Neural cell (in vitro differentiated cells): ENCODE measurements at regions not wholly inside any gene's neighbourhood (a gene's known extent, or its start where the extent isn't known, plus 50 kb on each side); places are given as distances from the start of the nearest gene placed in this dataset.

Experiments
- H2AFZ ChIP-seq: fragments of 200-600, 300-800 bp; sonication (generic), shearing (Covaris generic); 2 replicates; pipeline ENCODE4 v1.6.0; 2014; ENCODE audit warnings: low read depth, mild to moderate bottlenecking, antibody characterized with exemption, low read length, moderate library complexity
- H3F3A ChIP-seq: fragments of 200-600 bp; shearing (Covaris generic); 2 replicates; pipeline ENCODE4 v1.6.1; 2016; ENCODE audit warnings: mild to moderate bottlenecking, moderate library complexity, mixed read lengths, antibody characterized with exemption, low read length; ENCODE audit not compliant: insufficient read depth, poor library complexity, severe bottlenecking
- H3K27ac ChIP-seq: fragments of 200-600, 300-800 bp; sonication (generic), shearing (Covaris generic); 2 replicates; pipeline ENCODE4 v1.5.1; 2014; ENCODE audit warnings: mild to moderate bottlenecking, low read length, moderate library complexity
- H3K27me3 ChIP-seq: fragments of 300-800, 200-600 bp; sonication (generic), shearing (Covaris generic); 2 replicates; pipeline ENCODE4 v1.6.0; 2014; ENCODE audit warnings: mild to moderate bottlenecking, low read depth, low read length, moderate library complexity; ENCODE audit not compliant: insufficient read depth
- H3K36me3 ChIP-seq: fragments of 300-800, 200-600 bp; sonication (generic), shearing (Covaris generic); 2 replicates; pipeline ENCODE4 v1.5.1; 2014; ENCODE audit warnings: mild to moderate bottlenecking, antibody characterized with exemption, low read length, moderate library complexity; ENCODE audit not compliant: insufficient read depth
- H3K4me2 ChIP-seq: fragments of 300-800, 200-600 bp; sonication (generic), shearing (Covaris generic); 2 replicates; pipeline ENCODE4 v1.6.0; 2014; ENCODE audit warnings: mild to moderate bottlenecking, low read length
- H3K4me3 ChIP-seq: fragments of 300-800, 200-600 bp; sonication (generic), shearing (Covaris generic); 2 replicates; pipeline ENCODE4 v1.5.1; 2014; ENCODE audit warnings: mild to moderate bottlenecking, low read length, moderate library complexity
- H3K79me2 ChIP-seq: fragments of 200-600 bp; shearing (Covaris generic); replicated peaks from 2 replicates; pipeline ENCODE4 v1.6.0; 2014; ENCODE audit warnings: mild to moderate bottlenecking, low read length, moderate library complexity; ENCODE audit not compliant: insufficient read depth
- H3K9ac ChIP-seq: fragments of 300-800, 200-600 bp; sonication (generic), shearing (Covaris generic); 2 replicates; pipeline ENCODE4 v1.6.1; 2016; ENCODE audit warnings: mild to moderate bottlenecking, low read length, mixed read lengths
- H3K9me2 ChIP-seq: fragments of 200-600 bp; shearing (Covaris generic); 2 replicates; pipeline ENCODE4 v1.6.1; 2016; ENCODE audit warnings: mild to moderate bottlenecking, low read length, mixed read lengths; ENCODE audit not compliant: insufficient read depth
- H3K9me3 ChIP-seq: fragments of 200-600, 300-800 bp; sonication (generic), shearing (Covaris generic); 2 replicates; pipeline ENCODE4 v1.6.1; 2016; ENCODE audit warnings: mild to moderate bottlenecking, mixed run types, low read length, moderate library complexity, mixed read lengths
- H4K20me1 ChIP-seq: fragments of 200-600 bp; shearing (Covaris generic); 2 replicates; pipeline ENCODE4 v1.6.1; 2016; ENCODE audit warnings: mild to moderate bottlenecking, mixed run types; ENCODE audit not compliant: insufficient read depth
- CTCF ChIP-seq: fragments of 450-650 bp; IDR thresholded peaks from 2 replicates; pipeline ENCODE4 v1.5.1; 2014; ENCODE audit warnings: antibody characterized with exemption, mild to moderate bottlenecking, moderate library complexity; ENCODE audit not compliant: poor library complexity, severe bottlenecking
- EP300 ChIP-seq: fragments of 450-650 bp; conservative IDR thresholded peaks from 2 replicates; pipeline ENCODE4 v1.6.1; 2014; ENCODE audit warnings: antibody characterized with exemption, mild to moderate bottlenecking, moderate library complexity; ENCODE audit not compliant: poor library complexity, severe bottlenecking
- EZH2 ChIP-seq: fragments of 200-600, 300-800 bp; shearing (Covaris generic), sonication (generic); IDR thresholded peaks from 2 replicates; pipeline ENCODE4 v1.6.1; 2014; ENCODE audit warnings: antibody characterized with exemption, low read length, borderline replicate concordance, mild to moderate bottlenecking; ENCODE audit not compliant: insufficient read depth, poor library complexity, severe bottlenecking
- MXI1 ChIP-seq: fragments of 450-650 bp; conservative IDR thresholded peaks from 2 replicates; pipeline ENCODE4 v1.6.1; 2014; ENCODE audit warnings: antibody characterized with exemption, mild to moderate bottlenecking; ENCODE audit not compliant: poor library complexity, severe bottlenecking
- POLR2AphosphoS5 ChIP-seq: IDR thresholded peaks from 2 replicates; pipeline ENCODE4 v1.6.1; 2012
- RAD21 ChIP-seq: fragments of 450-650 bp; conservative IDR thresholded peaks from 2 replicates; pipeline ENCODE4 v1.6.1; 2014; ENCODE audit warnings: antibody characterized with exemption, mild to moderate bottlenecking, moderate library complexity
- REST ChIP-seq: IDR thresholded peaks from 2 replicates; pipeline ENCODE4 v1.6.1; 2012; ENCODE audit warnings: borderline replicate concordance
- SMC3 ChIP-seq: fragments of 450-650 bp; conservative IDR thresholded peaks from 2 replicates; pipeline ENCODE4 v1.6.1; 2014; ENCODE audit warnings: antibody characterized with exemption, mild to moderate bottlenecking, moderate library complexity; ENCODE audit not compliant: poor library complexity
- TAF1 ChIP-seq: IDR thresholded peaks from 2 replicates; pipeline ENCODE4 v1.6.1; 2012; ENCODE audit warnings: low read depth

GRCh38 chr13:97858161-97858560, 95.3 kb upstream of the IPO5 start:
- Histone ChIP-seq H3K4me2 (no peak overlapping the region), H3K27ac (no peak overlapping the region), H3K9me3 (no peaks in the 10 kb centered on the region), H3K36me3 (no peaks in the 10 kb centered on the region), H3F3A (no peaks in the 10 kb centered on the region), H3K79me2 (no peaks in the 10 kb centered on the region), H3K9me2 (no peaks in the 10 kb centered on the region), H3K27me3 (no peaks in the 10 kb centered on the region), H3K4me3 (no peak overlapping the region), H4K20me1 (no peaks in the 10 kb centered on the region), H3K9ac (no peak overlapping the region), H2AFZ (no peak overlapping the region)
- no peak for TF ChIP-seq RAD21
- no peak for TF ChIP-seq SMC3
- TF ChIP-seq TAF1: no peak
- TF ChIP-seq POLR2AphosphoS5: no peak
- TF ChIP-seq MXI1: no peak
- no peak for TF ChIP-seq CTCF
- TF ChIP-seq REST: no peak
- TF ChIP-seq EZH2: no peak
- TF ChIP-seq EP300: no peak

DNA sequence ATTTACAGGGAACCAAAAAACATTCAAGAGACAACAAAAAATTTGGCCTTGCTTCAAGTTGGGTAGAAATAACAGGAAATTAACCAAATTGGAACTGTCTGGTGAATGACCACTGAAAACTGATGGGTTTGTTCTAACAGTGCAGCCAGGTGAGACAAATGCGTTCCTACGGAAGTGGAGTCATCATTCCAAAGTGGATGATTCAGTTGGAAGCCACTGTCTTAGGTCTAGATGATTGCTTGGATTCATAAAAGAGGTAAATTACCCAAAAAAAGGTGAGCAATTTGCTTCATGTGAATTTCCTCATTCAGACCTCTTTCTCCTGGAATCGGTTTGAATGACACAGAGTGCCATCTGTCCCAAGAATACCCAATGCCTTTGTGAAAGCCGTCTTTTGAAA, 87.1 kb upstream of the IPO5 start:
- H3K79me2 ChIP-seq: no peaks in the 10 kb centered on the region
- no peak overlapping the region for H2AFZ ChIP-seq
- H4K20me1 ChIP-seq: no peaks in the 10 kb centered on the region
- H3F3A ChIP-seq: no peaks in the 10 kb centered on the region
- no peak overlapping the region for H3K27ac ChIP-seq
- no peaks in the 10 kb centered on the region for H3K9me2 ChIP-seq
- TF ChIP-seq EZH2 (no peak), REST (no peak), TAF1 (no peak), POLR2AphosphoS5 (no peak)
- no peak overlapping the region for H3K9ac ChIP-seq
- H3K9me3 ChIP-seq: peaks cover 3% of the 10 kb centered on the region
- H3K27me3 ChIP-seq: no peaks in the 10 kb centered on the region
- no peak overlapping the region for H3K4me3 ChIP-seq
- H3K36me3 ChIP-seq: no peaks in the 10 kb centered on the region
- H3K4me2 ChIP-seq: no peak overlapping the region
